Type B pancreatic cell (in vitro differentiated cells): ENCODE measurements at regions not wholly inside any gene's neighbourhood (a gene's known extent, or its start where the extent isn't known, plus 50 kb on each side); places are given as distances from the start of the nearest gene placed in this dataset.

Source experiments
- DNase-seq: peaks from one replicate; pipeline ENCODE4 v3.0.0; 2021; ENCODE audit warnings: mixed read lengths; ENCODE audit not compliant: unreplicated experiment; ENCODE audit errors: extremely low spot score
- H3K27ac Mint-ChIP-seq: 2 replicates; pipeline ENCODE4 v1.8.0; 2021; ENCODE audit warnings: mild to moderate bottlenecking, mixed read lengths
- H3K27me3 Mint-ChIP-seq: 2 replicates; pipeline ENCODE4 v1.8.0; 2021; ENCODE audit warnings: mixed read lengths
- H3K36me3 Mint-ChIP-seq: 2 replicates; pipeline ENCODE4 v1.8.0; 2021; ENCODE audit warnings: mixed read lengths
- H3K4me1 Mint-ChIP-seq: one replicate; pipeline ENCODE4 v1.8.0; 2021; ENCODE audit warnings: mixed read lengths; ENCODE audit not compliant: unreplicated experiment
- H3K4me3 Mint-ChIP-seq: 2 replicates; pipeline ENCODE4 v1.8.0; 2021; ENCODE audit warnings: mild to moderate bottlenecking, mixed read lengths
- H3K9me3 Mint-ChIP-seq: 2 replicates; pipeline ENCODE4 v1.8.0; 2021; ENCODE audit warnings: mixed read lengths
- TF ChIP-seq, protein P1 (sequence below): fragments of 200-600 bp; sonication (generic); conservative IDR thresholded peaks from 2 replicates; pipeline ENCODE4 v1.5.0; 2021; ENCODE audit warnings: antibody characterized with exemption, mild to moderate bottlenecking

DNA sequence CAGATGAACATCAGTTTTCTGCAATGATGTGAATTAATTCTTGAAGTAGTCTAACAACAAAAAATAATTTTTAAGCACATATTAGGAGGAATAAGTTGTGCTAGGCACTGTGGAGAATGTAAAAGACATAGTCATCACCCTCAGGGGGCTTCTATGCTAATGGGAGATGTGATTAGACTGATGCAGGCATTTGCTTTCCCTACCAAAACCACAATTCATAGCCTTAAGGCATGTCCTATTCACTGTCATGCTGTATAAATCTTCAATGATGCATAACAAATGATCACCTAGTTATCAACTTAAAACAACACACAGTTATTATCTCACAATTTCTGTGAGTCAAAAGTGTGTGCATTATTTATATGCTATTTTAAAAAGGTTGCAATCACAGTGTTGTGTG lies 422.6 kb downstream of the MAN2A1 start:
- no peak overlapping the region for H3K4me3 Mint-ChIP-seq
- TF ChIP-seq, protein P1, sequence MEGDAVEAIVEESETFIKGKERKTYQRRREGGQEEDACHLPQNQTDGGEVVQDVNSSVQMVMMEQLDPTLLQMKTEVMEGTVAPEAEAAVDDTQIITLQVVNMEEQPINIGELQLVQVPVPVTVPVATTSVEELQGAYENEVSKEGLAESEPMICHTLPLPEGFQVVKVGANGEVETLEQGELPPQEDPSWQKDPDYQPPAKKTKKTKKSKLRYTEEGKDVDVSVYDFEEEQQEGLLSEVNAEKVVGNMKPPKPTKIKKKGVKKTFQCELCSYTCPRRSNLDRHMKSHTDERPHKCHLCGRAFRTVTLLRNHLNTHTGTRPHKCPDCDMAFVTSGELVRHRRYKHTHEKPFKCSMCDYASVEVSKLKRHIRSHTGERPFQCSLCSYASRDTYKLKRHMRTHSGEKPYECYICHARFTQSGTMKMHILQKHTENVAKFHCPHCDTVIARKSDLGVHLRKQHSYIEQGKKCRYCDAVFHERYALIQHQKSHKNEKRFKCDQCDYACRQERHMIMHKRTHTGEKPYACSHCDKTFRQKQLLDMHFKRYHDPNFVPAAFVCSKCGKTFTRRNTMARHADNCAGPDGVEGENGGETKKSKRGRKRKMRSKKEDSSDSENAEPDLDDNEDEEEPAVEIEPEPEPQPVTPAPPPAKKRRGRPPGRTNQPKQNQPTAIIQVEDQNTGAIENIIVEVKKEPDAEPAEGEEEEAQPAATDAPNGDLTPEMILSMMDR, result no peak
- no peak overlapping the region for H3K27ac Mint-ChIP-seq
- H3K4me1 Mint-ChIP-seq, result no peaks in the 10 kb centered on the region
- H3K9me3 Mint-ChIP-seq, result peaks cover 5% of the 10 kb centered on the region
- H3K27me3 Mint-ChIP-seq, result peaks cover 6% of the 10 kb centered on the region
- DNase-seq, result no peak
- H3K36me3 Mint-ChIP-seq, result no peaks in the 10 kb centered on the region

DNA sequence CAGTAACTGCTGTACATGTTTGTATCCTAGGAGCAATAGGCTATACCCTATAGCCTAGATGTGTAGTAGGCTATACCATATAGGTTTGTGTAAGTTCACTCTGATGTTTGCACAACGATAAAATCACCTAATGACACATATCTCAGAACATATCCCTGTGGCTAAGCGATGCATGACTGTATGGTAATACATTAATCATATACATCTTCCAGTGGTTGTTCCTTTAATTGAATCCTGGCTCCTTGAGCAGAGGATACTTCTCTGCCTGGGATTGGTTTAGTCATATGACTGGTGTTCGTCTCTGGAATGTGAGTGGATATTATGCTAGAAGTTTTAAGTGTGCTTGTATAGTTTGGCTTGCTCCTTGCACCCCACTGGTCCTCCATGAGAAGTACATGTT lies 425.8 kb downstream of the MAN2A1 start:
- H3K27ac Mint-ChIP-seq, result no peak overlapping the region
- no peaks in the 10 kb centered on the region for H3K4me1 Mint-ChIP-seq
- TF ChIP-seq, protein P1, result no peak
- no peaks in the 10 kb centered on the region for H3K36me3 Mint-ChIP-seq
- H3K9me3 Mint-ChIP-seq, result peaks cover 10% of the 10 kb centered on the region
- H3K27me3 Mint-ChIP-seq, result no peaks in the 10 kb centered on the region
- no peak overlapping the region for H3K4me3 Mint-ChIP-seq
- DNase-seq, result no peak

- Mint-ChIP-seq H3K4me1 (no peaks in the 10 kb centered on the region), H3K27me3 (no peaks in the 10 kb centered on the region), H3K4me3 (no peak overlapping the region), H3K9me3 (peaks cover 11% of the 10 kb centered on the region), H3K36me3 (no peaks in the 10 kb centered on the region), H3K27ac (no peak overlapping the region)
- no peak for DNase-seq
- TF ChIP-seq, protein P1, result no peak
These were observed 426.8 kb downstream of the MAN2A1 start for GRCh38 chr5:110116539-110116938.

- Mint-ChIP-seq H3K4me1 (no peaks in the 10 kb centered on the region), H3K27me3 (no peaks in the 10 kb centered on the region), H3K27ac (no peak overlapping the region), H3K4me3 (no peak overlapping the region), H3K36me3 (no peaks in the 10 kb centered on the region), H3K9me3 (peaks cover 21% of the 10 kb centered on the region)
- TF ChIP-seq, protein P1, result no peak
- DNase-seq, result no peak
These were observed 445.5 kb downstream of the MAN2A1 start for GRCh38 chr5:110134963-110135935.

GRCh38 chr5:110150199-110150598 lies 460.5 kb downstream of the MAN2A1 start:
- no peak for DNase-seq
- TF ChIP-seq, protein P1, result no peak
- Mint-ChIP-seq H3K27ac (no peak overlapping the region), H3K36me3 (no peaks in the 10 kb centered on the region), H3K9me3 (no peaks in the 10 kb centered on the region), H3K4me3 (no peak overlapping the region), H3K27me3 (peaks cover 4% of the 10 kb centered on the region), H3K4me1 (no peaks in the 10 kb centered on the region)
